Psoas muscle (tissue), 7 donors: ENCODE measurements at regions not wholly inside any gene's neighbourhood (a gene's known extent, or its start where the extent isn't known, plus 50 kb on each side); places are given as distances from the start of the nearest gene placed in this dataset.

Experiments used
- ATAC-seq, 4 donors: fragments of 200-7000 bp; cut with Tn5 transposase; one replicate each; pipeline ENCODE4 v1.9.1; 2020; ENCODE audit warnings: moderate library complexity in 3 of 4, mild to moderate bottlenecking in 2 of 4
- DNase-seq, 2 donors: peaks; one replicate each; pipeline ENCODE4 v3.0.0-alpha.2; 2020
- H3K27ac ChIP-seq: fragments of 200-600 bp; one replicate; pipeline ENCODE4 v1.8.0; 2022
- H3K27me3 ChIP-seq, 3 donors: fragments of 200-600 bp in 1 of 3; one replicate each; pipeline versions ENCODE4 v1.6.1 to v1.8.0; 2013 to 2022; ENCODE audit warnings: low read length in 2 of 3, mild to moderate bottlenecking in 2 of 3, moderate library complexity in 1 of 3; ENCODE audit not compliant: insufficient read depth in 3 of 3
- H3K36me3 ChIP-seq, 2 donors: fragments of 200-600 bp in 1 of 2; one replicate each; pipeline versions ENCODE4 v1.6.1 to v1.8.0; 2013 to 2022; ENCODE audit warnings: low read depth in 1 of 2, mild to moderate bottlenecking in 1 of 2, moderate library complexity in 1 of 2; ENCODE audit not compliant: insufficient read depth in 1 of 2
- H3K4me1 ChIP-seq: fragments of 200-600 bp; one replicate; pipeline ENCODE4 v1.8.0; 2022
- H3K4me3 ChIP-seq: fragments of 200-600 bp; one replicate; pipeline ENCODE4 v1.8.0; 2022; ENCODE audit warnings: mild to moderate bottlenecking
- H3K9me3 ChIP-seq: fragments of 200-600 bp; one replicate; pipeline ENCODE4 v1.8.0; 2022
- CTCF ChIP-seq: fragments of 200-600 bp; IDR thresholded peaks from one replicate; pipeline ENCODE4 v1.8.0; 2022; ENCODE audit warnings: antibody characterized with exemption
- WGBS, 3 donors: extraction: QIAGEN DNeasy Blood & Tissue Kit; methylation state at CpG; one replicate each; pipeline versions ENCODE4 v1.1.6 to v1.1.7; 2013; 5-methylcytosine and 5-hydroxymethylcytosine counted together
- intact Hi-C, 2 donors: fragments of 100-400 bp; cut with DNase I; formaldehyde crosslinking; loops; one replicate each; pipeline versions ENCODE4 v1.11.0 to v1.14.2; 2022
- donor health status: healthy with polysubstance abuse.
- donor health status: DM: no; HTN: no; CAD: no; lungs with moderate emphysema.
- donor health status: Bipolar disorder and iron deficiency.
- donor health status: healthy.
- donor health status: DM: yes; HTN: yes; CAD: no.
- donor health status: DM: no; HTN: no; CAD: no.
- donor health status: DM: yes; HTN: yes; CAD: no.

DNA sequence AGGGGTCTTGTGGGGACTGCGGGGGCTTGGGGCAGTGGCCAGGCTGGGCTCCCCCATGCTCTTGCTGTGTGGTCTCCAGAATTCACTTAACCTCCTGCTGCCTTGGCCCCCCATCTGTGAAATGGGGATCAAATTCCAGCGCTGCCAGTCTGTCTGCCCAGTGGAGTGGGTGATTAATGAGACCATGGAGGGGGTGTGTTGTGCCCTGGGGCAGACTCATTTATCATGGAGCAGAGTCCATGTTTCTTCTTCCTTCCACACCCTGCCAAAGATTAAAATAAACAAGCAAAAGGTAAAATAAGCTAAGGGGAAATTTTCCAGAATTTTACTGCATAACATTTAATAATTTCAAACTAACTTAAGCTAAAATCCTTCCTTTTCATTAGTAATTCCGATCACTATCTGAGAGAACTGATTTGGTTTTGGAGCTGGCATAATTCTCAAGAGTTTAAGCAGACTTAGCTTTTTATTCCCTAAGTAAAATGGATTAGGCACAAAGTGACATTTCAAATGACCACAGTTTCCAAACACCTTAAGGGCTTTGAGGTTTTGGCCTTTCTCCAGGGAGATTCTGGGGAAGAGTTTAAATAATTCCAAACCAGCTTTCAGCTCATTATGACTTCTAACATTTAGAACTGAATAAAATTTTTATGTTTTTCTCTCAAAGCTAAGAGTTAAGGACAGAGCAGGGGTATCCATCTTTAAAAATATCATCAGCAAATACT is 211.9 kb downstream of the CXCL12 start:
- 77 to 91% (median 79%) methylated on average over 3 of the region's 3 CpGs for WGBS, 3 donors
- DNase-seq (no peak), ATAC-seq (no peak)
- H3K4me1 ChIP-seq = no peaks in the 10 kb centered on the region
- H3K9me3 ChIP-seq = no peaks in the 10 kb centered on the region
- intact Hi-C loops = no loop called here
- no peak for TF ChIP-seq CTCF
- H3K4me3 ChIP-seq = no peak overlapping the region
- no peaks in the 10 kb centered on the region for H3K27me3 ChIP-seq
- no peak overlapping the region for H3K27ac ChIP-seq
- no peaks in the 10 kb centered on the region for H3K36me3 ChIP-seq

GRCh38 chr10:44171765-44172164 is 213.1 kb downstream of the CXCL12 start:
- no peak overlapping the region for H3K27ac ChIP-seq
- no peaks in the 10 kb centered on the region for H3K4me1 ChIP-seq
- no peak overlapping the region for H3K4me3 ChIP-seq
- ATAC-seq (no peak), DNase-seq (no peak)
- TF ChIP-seq CTCF = no peak
- intact Hi-C loops = no loop called here
- WGBS, 3 donors = 88 to 98% (median 95%) methylated on average over 4 of the region's 4 CpGs
- no peaks in the 10 kb centered on the region for H3K27me3 ChIP-seq
- no peaks in the 10 kb centered on the region for H3K36me3 ChIP-seq
- no peaks in the 10 kb centered on the region for H3K9me3 ChIP-seq

GRCh38 chr10:44168478-44168877 is 216.4 kb downstream of the CXCL12 start:
- TF ChIP-seq CTCF = no peak
- 84 to 87% (median 85%) methylated on average over 5 of the region's 5 CpGs for WGBS, 3 donors
- DNase-seq = no peak
- H3K9me3 ChIP-seq = no peaks in the 10 kb centered on the region
- no peak overlapping the region for H3K27ac ChIP-seq
- H3K27me3 ChIP-seq = no peaks in the 10 kb centered on the region
- H3K36me3 ChIP-seq = no peaks in the 10 kb centered on the region
- H3K4me1 ChIP-seq = no peaks in the 10 kb centered on the region
- no peak for ATAC-seq
- no peak overlapping the region for H3K4me3 ChIP-seq
- intact Hi-C loops = no loop called here

- 55 to 67% (median 61%) methylated on average over 6 of the region's 6 CpGs for WGBS, 3 donors
- Histone ChIP-seq H3K4me1 (no peaks in the 10 kb centered on the region), H3K36me3 (no peaks in the 10 kb centered on the region), H3K27me3 (no peaks in the 10 kb centered on the region), H3K27ac (no peak overlapping the region), H3K9me3 (no peaks in the 10 kb centered on the region), H3K4me3 (no peak overlapping the region)
- no peak for TF ChIP-seq CTCF
- DNase-seq (no peak), ATAC-seq (no peak)
- intact Hi-C loops = no loop called here
These were observed 217.1 kb downstream of the CXCL12 start for GRCh38 chr10:44167752-44168151.

GRCh38 chr10:44166441-44166840 is 218.5 kb downstream of the CXCL12 start:
- H3K9me3 ChIP-seq = no peaks in the 10 kb centered on the region
- DNase-seq = no peak
- no peaks in the 10 kb centered on the region for H3K27me3 ChIP-seq
- TF ChIP-seq CTCF = no peak
- no peak for ATAC-seq
- H3K4me1 ChIP-seq = no peaks in the 10 kb centered on the region
- no peaks in the 10 kb centered on the region for H3K36me3 ChIP-seq
- WGBS, 3 donors = 38 to 68% (median 59%) methylated on average over 1 of the region's 1 CpG
- intact Hi-C loops = no loop called here
- no peak overlapping the region for H3K4me3 ChIP-seq
- H3K27ac ChIP-seq = no peak overlapping the region
